ENCODE measurements at regions not wholly inside any gene's neighbourhood (a gene's known extent, or its start where the extent isn't known, plus 50 kb on each side); places are given as distances from the start of the nearest gene placed in this dataset.

- H3K4me1 Mint-ChIP-seq (ENCODE audit: insufficient read depth, unreplicated experiment), result peaks cover 11% of the 10 kb centered on the region
- no peaks in the 10 kb centered on the region for H3K9me3 Mint-ChIP-seq (ENCODE audit: unreplicated experiment)
- H3K27ac Mint-ChIP-seq (ENCODE audit: low read depth, unreplicated experiment), result no peak overlapping the region
- no peak for TF ChIP-seq CTCF (IDR thresholded peaks at IDR 0.05; ENCODE audit: unreplicated experiment)
- ChIA-PET POLR2A (no interaction called here), CTCF (no interaction called here)
- no peaks in the 10 kb centered on the region for H3K36me3 Mint-ChIP-seq (ENCODE audit: insufficient read depth, unreplicated experiment)
- DNase-seq (ENCODE audit: unreplicated experiment), result peak; percentile 21
- BruUV-seq (replicated peaks), result no TSS peak
- H3K4me3 Mint-ChIP-seq (ENCODE audit: unreplicated experiment), result no peak overlapping the region
- intact Hi-C loops (cut with micrococcal nuclease), result no loop called here
- H3K27me3 Mint-ChIP-seq (ENCODE audit: insufficient read depth, unreplicated experiment), result peaks cover 23% of the 10 kb centered on the region
Measured at GRCh38 chr22:27278946-27279345, 522.6 kb downstream of the MN1 start.

GRCh38 chr22:27283240-27283639, 518.3 kb downstream of the MN1 start:
- Mint-ChIP-seq H3K9me3 (ENCODE audit: unreplicated experiment) (no peaks in the 10 kb centered on the region), H3K36me3 (ENCODE audit: insufficient read depth, unreplicated experiment) (no peaks in the 10 kb centered on the region)
- CTCF ChIA-PET, result no interaction called here

GRCh38 chr22:27283714-27284113, 517.8 kb downstream of the MN1 start:
- Mint-ChIP-seq H3K4me1 (ENCODE audit: insufficient read depth, unreplicated experiment) (peaks cover 6% of the 10 kb centered on the region), H3K36me3 (ENCODE audit: insufficient read depth, unreplicated experiment) (no peaks in the 10 kb centered on the region), H3K27ac (ENCODE audit: low read depth, unreplicated experiment) (no peak overlapping the region), H3K4me3 (ENCODE audit: unreplicated experiment) (no peak overlapping the region), H3K9me3 (ENCODE audit: unreplicated experiment) (no peaks in the 10 kb centered on the region), H3K27me3 (ENCODE audit: insufficient read depth, unreplicated experiment) (peaks cover 32% of the 10 kb centered on the region)
- intact Hi-C loops (cut with micrococcal nuclease), result no loop called here
- no TSS peak for BruUV-seq (replicated peaks)
- CTCF ChIA-PET, result no interaction called here
- no peak for DNase-seq (ENCODE audit: unreplicated experiment)
- TF ChIP-seq CTCF (IDR thresholded peaks at IDR 0.05; ENCODE audit: unreplicated experiment), result no peak
- POLR2A ChIA-PET, result no interaction called here

More at GRCh38 chr22:27283240-27283639, 518.3 kb downstream of the MN1 start:
- DNase-seq (ENCODE audit: unreplicated experiment), result no peak
- no peak for TF ChIP-seq CTCF (IDR thresholded peaks at IDR 0.05; ENCODE audit: unreplicated experiment)
- Mint-ChIP-seq H3K27ac (ENCODE audit: low read depth, unreplicated experiment) (no peak overlapping the region), H3K27me3 (ENCODE audit: insufficient read depth, unreplicated experiment) (peaks cover 36% of the 10 kb centered on the region), H3K4me1 (ENCODE audit: insufficient read depth, unreplicated experiment) (peaks cover 11% of the 10 kb centered on the region), H3K4me3 (ENCODE audit: unreplicated experiment) (no peak overlapping the region)
- no TSS peak for BruUV-seq (replicated peaks)
- POLR2A ChIA-PET, result no interaction called here
- intact Hi-C loops (cut with micrococcal nuclease), result no loop called here

GRCh38 chr22:27284324-27284723, 517.2 kb downstream of the MN1 start:
- H3K4me1 Mint-ChIP-seq (ENCODE audit: insufficient read depth, unreplicated experiment), result peaks cover 3% of the 10 kb centered on the region
- intact Hi-C loops (cut with micrococcal nuclease), result no loop called here
- CTCF ChIA-PET, result no interaction called here
- no peaks in the 10 kb centered on the region for H3K36me3 Mint-ChIP-seq (ENCODE audit: insufficient read depth, unreplicated experiment)
- no peak for TF ChIP-seq CTCF (IDR thresholded peaks at IDR 0.05; ENCODE audit: unreplicated experiment)
- no peak overlapping the region for H3K4me3 Mint-ChIP-seq (ENCODE audit: unreplicated experiment)
- H3K9me3 Mint-ChIP-seq (ENCODE audit: unreplicated experiment), result no peaks in the 10 kb centered on the region
- no peak for DNase-seq (ENCODE audit: unreplicated experiment)
- no TSS peak for BruUV-seq (replicated peaks)
- no peak overlapping the region for H3K27ac Mint-ChIP-seq (ENCODE audit: low read depth, unreplicated experiment)
- POLR2A ChIA-PET, result interaction anchor here (0.7 kb wide), 1 partner anchor 21 kb away, joined by 3 read pairs; no protein-coding TSS in a partner anchor
- peaks cover 27% of the 10 kb centered on the region for H3K27me3 Mint-ChIP-seq (ENCODE audit: insufficient read depth, unreplicated experiment)
